Adrenal gland (tissue), 9 donors: ENCODE measurements at regions not wholly inside any gene's neighbourhood (a gene's known extent, or its start where the extent isn't known, plus 50 kb on each side); places are given as distances from the start of the nearest gene placed in this dataset.

Experiments used
- DNase-seq, 7 donors: peaks; one replicate each; pipeline ENCODE4 v3.0.0-alpha.2; 2019 to 2020
- H3K27ac ChIP-seq, 5 donors: fragments of 200-600 bp; sonication (generic) in 4 of 5; 1 replicate in 3 of 5; 2 replicates in 2 of 5; pipeline versions ENCODE4 v1.5.1 to v1.8.0; 2016 to 2020; ENCODE audit warnings: mild to moderate bottlenecking in 1 of 5
- H3K27me3 ChIP-seq: fragments of 200-600 bp; 2 replicates; pipeline ENCODE4 v1.8.0; 2021
- H3K36me3 ChIP-seq, 2 donors: fragments of 200-600 bp; replicated peaks in 1 of 2; 1 replicate in 1 of 2; 2 replicates in 1 of 2; pipeline versions ENCODE4 v1.5.1 to v1.8.0; 2018 to 2022
- H3K4me1 ChIP-seq, 2 donors: fragments of 200-600 bp; replicated peaks in 1 of 2; 1 replicate in 1 of 2; 2 replicates in 1 of 2; pipeline versions ENCODE4 v1.5.1 to v1.8.0; 2018 to 2021
- H3K4me3 ChIP-seq, 4 donors: fragments of 200-600 bp; sonication (generic) in 3 of 4; one replicate each; pipeline ENCODE4 v1.5.1; 2016 to 2018
- H3K9me3 ChIP-seq, 3 donors: fragments of 200-600 bp; sonication (generic) in 1 of 3; replicated peaks in 1 of 3; 1 replicate in 2 of 3; 2 replicates in 1 of 3; pipeline versions ENCODE4 v1.5.1 to v1.8.0; 2016 to 2021
- CTCF ChIP-seq, 6 experiments: fragments of 450-650 bp in 4 of 6; fragments of 200-600 bp in 2 of 6; sonication (generic) in 1 of 6; IDR thresholded peaks; 1 replicate in 5 of 6; 2 replicates in 1 of 6; pipeline versions ENCODE4 v1.5.1 to v1.8.0; 2016 to 2021; ENCODE audit warnings: antibody characterized with exemption in 6 of 6, mild to moderate bottlenecking in 2 of 6, moderate library complexity in 1 of 6
- POLR2A ChIP-seq, 2 donors: fragments of 450-650 bp; IDR thresholded peaks; one replicate each; pipeline ENCODE4 v1.6.1; 2017; ENCODE audit warnings: antibody characterized with exemption in 2 of 2, mild to moderate bottlenecking in 2 of 2, moderate library complexity in 1 of 2
- WGBS, 4 donors: extraction: QIAGEN DNeasy Blood & Tissue Kit in 2 of 4; methylation state at CpG; one replicate each; pipeline versions ENCODE4 v1.1.5 to v1.1.7; 2013 to 2017; 5-methylcytosine and 5-hydroxymethylcytosine counted together
- intact Hi-C, 2 donors: fragments of 100-400 bp; cut with DNase I; formaldehyde crosslinking; loops; one replicate each; pipeline versions ENCODE4 v1.14.1 to v1.15.0; 2022 to 2023
- donor health status: healthy with polysubstance abuse.
- donor health status: Bipolar disorder and iron deficiency.
- donor health status: DM: yes; HTN: yes; CAD: no.
- donor health status: DM: no; HTN: no; CAD: no.
- donor health status: DM: no; HTN: no; CAD: no.

DNA sequence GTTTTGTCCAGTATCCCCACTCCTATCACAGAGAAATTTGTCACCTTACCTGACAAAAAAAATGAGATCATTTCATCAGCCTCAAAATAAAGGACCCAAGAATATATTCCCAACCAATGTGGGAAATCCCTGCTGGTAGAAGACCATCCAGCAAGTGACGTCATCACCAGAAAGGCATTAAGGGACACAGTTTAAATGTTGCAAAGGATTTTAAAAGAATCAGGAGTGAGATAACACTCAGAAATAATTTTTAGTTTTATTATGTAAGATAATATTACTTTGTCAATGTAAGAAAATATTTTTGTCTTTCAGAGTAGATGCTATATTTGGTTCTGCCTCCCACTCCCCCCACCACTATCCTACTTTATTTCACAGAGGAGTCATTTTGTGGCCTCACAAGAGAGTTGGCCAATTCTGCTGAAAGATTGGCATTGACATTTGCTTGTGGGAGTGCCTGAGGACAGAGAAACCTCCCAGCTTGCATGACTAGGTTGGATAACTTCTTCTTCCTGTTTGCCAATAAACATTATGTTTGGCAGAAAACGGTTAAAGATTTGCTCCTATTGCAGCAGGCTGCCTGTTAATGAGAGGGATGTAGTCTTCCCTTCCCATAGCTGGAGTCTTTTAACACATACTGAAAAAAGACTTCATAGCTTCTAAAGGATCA is 288.6 kb upstream of the DAB2 start:
- H3K27me3 ChIP-seq, result no peaks in the 10 kb centered on the region
- no peaks in the 10 kb centered on the region for H3K9me3 ChIP-seq
- 23 to 39% (median 30%) methylated on average over 2 of the region's 2 CpGs for WGBS, 4 donors
- intact Hi-C loops, result loop anchor here in 1 of 2 donors (5.0 kb wide), 1 partner anchor 974 kb away; no protein-coding TSS in a partner anchor
- no peaks in the 10 kb centered on the region for H3K36me3 ChIP-seq
- DNase-seq, result peak in 1 of 7 donors; percentile 4
- TF ChIP-seq CTCF (IDR thresholded peaks at IDR 0.05), result no peak
- TF ChIP-seq POLR2A (IDR thresholded peaks at IDR 0.05), result no peak
- H3K4me3 ChIP-seq, result no peak overlapping the region
- H3K4me1 ChIP-seq, result peaks cover 0 to 5% of the 10 kb centered on the region in 2 donors
- no peak overlapping the region for H3K27ac ChIP-seq

GRCh38 chr5:39712316-39713249 is 287.8 kb upstream of the DAB2 start:
- Histone ChIP-seq H3K27ac (no peak overlapping the region), H3K4me3 (no peak overlapping the region), H3K27me3 (no peaks in the 10 kb centered on the region), H3K36me3 (no peaks in the 10 kb centered on the region), H3K4me1 (peaks cover 0 to 5% of the 10 kb centered on the region in 2 donors), H3K9me3 (no peaks in the 10 kb centered on the region)
- WGBS, 4 donors, result 78 to 90% (median 84%) methylated on average over 5 of the region's 5 CpGs
- no peak for TF ChIP-seq POLR2A (IDR thresholded peaks at IDR 0.05)
- no peak for DNase-seq
- intact Hi-C loops, result loop anchor here in 1 of 2 donors (5.0 kb wide), 1 partner anchor 975 kb away; no protein-coding TSS in a partner anchor

- Histone ChIP-seq H3K9me3 (no peaks in the 10 kb centered on the region), H3K27ac (no peak overlapping the region), H3K4me3 (no peak overlapping the region), H3K36me3 (no peaks in the 10 kb centered on the region), H3K4me1 (peaks cover 0 to 5% of the 10 kb centered on the region in 2 donors), H3K27me3 (no peaks in the 10 kb centered on the region)
- DNase-seq, result no peak
- no peak for TF ChIP-seq CTCF (IDR thresholded peaks at IDR 0.05)
- no peak for TF ChIP-seq POLR2A (IDR thresholded peaks at IDR 0.05)
- intact Hi-C loops, result loop anchor here in 1 of 2 donors (5.0 kb wide), 1 partner anchor 975 kb away; no protein-coding TSS in a partner anchor
Observed at GRCh38 chr5:39711821-39712220, 287.0 kb upstream of the DAB2 start.

DNA sequence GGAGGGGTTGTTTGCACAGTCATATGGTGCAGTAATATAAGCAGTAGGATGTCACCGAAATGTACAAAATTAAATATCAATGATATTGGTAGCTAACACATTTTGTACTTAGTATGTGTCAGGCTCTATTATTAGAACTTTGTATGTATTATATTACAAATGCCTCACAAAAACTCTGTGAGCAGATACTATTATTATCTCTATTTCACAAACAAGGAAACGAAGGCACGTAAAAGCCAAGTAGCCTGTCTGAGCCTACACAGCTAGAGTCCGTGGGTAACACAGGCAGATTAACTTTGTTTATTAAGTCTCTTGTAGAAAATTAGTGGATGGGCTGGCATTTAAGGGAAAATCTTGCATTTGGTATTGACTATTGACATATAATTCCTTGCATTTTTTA is 284.3 kb upstream of the DAB2 start:
- intact Hi-C loops, result no loop called here
- H3K27me3 ChIP-seq, result no peaks in the 10 kb centered on the region
- no peak for TF ChIP-seq CTCF (IDR thresholded peaks at IDR 0.05)
- no peak for TF ChIP-seq POLR2A (IDR thresholded peaks at IDR 0.05)
- no peak for DNase-seq
- 66 to 82% (median 75%) methylated on average over 4 of the region's 4 CpGs for WGBS, 4 donors
- no peak overlapping the region for H3K4me3 ChIP-seq
- H3K9me3 ChIP-seq, result no peaks in the 10 kb centered on the region
- no peaks in the 10 kb centered on the region for H3K36me3 ChIP-seq
- H3K4me1 ChIP-seq, result no peaks in the 10 kb centered on the region
- H3K27ac ChIP-seq, result no peak overlapping the region
